B cell (primary cell): ENCODE measurements at regions not wholly inside any gene's neighbourhood (a gene's known extent, or its start where the extent isn't known, plus 50 kb on each side); places are given as distances from the start of the nearest gene placed in this dataset.

Experiments used
- ATAC-seq: fragments of 200-7000 bp; cut with Tn5 transposase; one replicate; pipeline ENCODE4 v1.10.0; 2021; ENCODE audit warnings: low read depth, mild to moderate bottlenecking, moderate number of reproducible peaks, moderate library complexity
- CTCF ChIA-PET: fragments of 350-600 bp; sonication (Branson Sonifier 250); formaldehyde crosslinking; loops from one replicate; lab custom pipeline; 2021; ENCODE audit warnings: antibody characterized with exemption, inconsistent platforms; lab: Charles Lee
- POLR2A ChIA-PET: fragments of 350-600 bp; sonication (Branson Sonifier 250); formaldehyde crosslinking; loops from one replicate; lab custom pipeline; 2021; ENCODE audit warnings: antibody characterized with exemption; lab: Charles Lee
- DNase-seq: peaks from one replicate; pipeline ENCODE4 v3.0.0; 2013
- H2AFZ ChIP-seq: 2 replicates; pipeline ENCODE4 v1.6.1; 2012; ENCODE audit warnings: mild to moderate bottlenecking, low read depth, low read length; ENCODE audit not compliant: insufficient read depth, poor library complexity, severe bottlenecking
- H3K27ac ChIP-seq, 2 donors: 1 replicate in 1 of 2; 2 replicates in 1 of 2; pipeline ENCODE4 v1.5.1; 2012 to 2013; ENCODE audit warnings: low read length in 2 of 2, mild to moderate bottlenecking in 2 of 2, moderate library complexity in 1 of 2
- H3K27me3 ChIP-seq, 4 experiments: fragments of 200-600 bp in 1 of 4; sonication (generic) in 1 of 4; replicated peaks in 1 of 4; 1 replicate in 2 of 4; 2 replicates in 2 of 4; pipeline versions ENCODE4 v1.6.1 to v1.7.0; 2013 to 2016; ENCODE audit warnings: low read length in 3 of 4, mild to moderate bottlenecking in 2 of 4, mixed read lengths in 1 of 4, moderate library complexity in 1 of 4; ENCODE audit not compliant: insufficient read depth in 4 of 4, control insufficient read depth in 3 of 4; ENCODE audit errors: control extremely low read depth in 1 of 4
- H3K36me3 ChIP-seq, 2 experiments: replicated peaks in 1 of 2; 1 replicate in 1 of 2; 2 replicates in 1 of 2; pipeline versions ENCODE4 v1.6.1 to v1.7.1; 2013; ENCODE audit warnings: low read length in 1 of 2; ENCODE audit not compliant: insufficient read depth in 2 of 2, control insufficient read depth in 1 of 2; ENCODE audit errors: control extremely low read depth in 1 of 2, extremely low read depth in 1 of 2
- H3K4me1 ChIP-seq, 2 donors: fragments of 200-600 bp in 1 of 2; sonication (generic) in 1 of 2; 1 replicate in 1 of 2; 2 replicates in 1 of 2; pipeline versions ENCODE4 v1.5.1 to v1.6.1; 2013 to 2017; ENCODE audit warnings: low read length in 2 of 2; ENCODE audit not compliant: control insufficient read depth in 2 of 2, insufficient read depth in 2 of 2
- H3K4me2 ChIP-seq: replicated peaks from 2 replicates; pipeline ENCODE3; 2012; ENCODE audit warnings: mild to moderate bottlenecking, low read depth, low read length; ENCODE audit not compliant: poor library complexity, severe bottlenecking
- H3K4me3 ChIP-seq, 5 experiments: fragments of 200-600 bp in 1 of 5; sonication (generic) in 1 of 5; 1 replicate in 3 of 5; 2 replicates in 2 of 5; pipeline versions ENCODE4 v1.5.1 to v1.7.0; 2011 to 2016; ENCODE audit warnings: low read length in 4 of 5, mild to moderate bottlenecking in 4 of 5, low read depth in 2 of 5, control low read depth in 1 of 5, moderate library complexity in 1 of 5; ENCODE audit not compliant: insufficient read depth in 1 of 5; ENCODE audit errors: control extremely low read depth in 1 of 5, extremely low read depth in 1 of 5
- H3K79me2 ChIP-seq: fragments of 200-600 bp; sonication (generic); one replicate; pipeline ENCODE4 v1.6.0; 2016; ENCODE audit warnings: low read length; ENCODE audit not compliant: control insufficient read depth, insufficient read depth
- H3K9ac ChIP-seq: fragments of 200-600 bp; sonication (generic); 2 replicates; pipeline ENCODE4 v1.6.1; 2017; ENCODE audit warnings: mild to moderate bottlenecking, low read length, moderate library complexity
- H3K9me3 ChIP-seq, 3 donors: one replicate each; pipeline versions ENCODE4 v1.6.1 to v1.7.1; 2013; ENCODE audit warnings: low read length in 2 of 3; ENCODE audit not compliant: control insufficient read depth in 2 of 3, insufficient read depth in 1 of 3; ENCODE audit errors: control extremely low read depth in 1 of 3
- H4K20me1 ChIP-seq: 2 replicates; pipeline ENCODE4 v1.6.0; 2012; ENCODE audit warnings: mild to moderate bottlenecking, low read length; ENCODE audit not compliant: insufficient read depth, control insufficient read depth, poor library complexity, severe bottlenecking
- H3K27ac Mint-ChIP-seq: one replicate; pipeline ENCODE4 v1.8.0; 2021; ENCODE audit warnings: mixed read lengths
- H3K27me3 Mint-ChIP-seq: one replicate; pipeline ENCODE4 v1.8.0; 2021; ENCODE audit warnings: mixed read lengths
- H3K4me1 Mint-ChIP-seq: one replicate; pipeline ENCODE4 v1.8.0; 2021; ENCODE audit warnings: mixed read lengths
- H3K4me3 Mint-ChIP-seq: one replicate; pipeline ENCODE4 v1.8.0; 2021; ENCODE audit warnings: mixed read lengths
- H3K9me3 Mint-ChIP-seq: one replicate; pipeline ENCODE4 v1.8.0; 2022; ENCODE audit warnings: mixed read lengths; ENCODE audit not compliant: insufficient read depth
- EZH2 ChIP-seq: IDR thresholded peaks from 2 replicates; pipeline ENCODE4 v1.6.1; 2012; ENCODE audit warnings: borderline replicate concordance, low read depth, mild to moderate bottlenecking, moderate library complexity, low read length; ENCODE audit not compliant: insufficient read depth, poor library complexity, severe bottlenecking
- WGBS: methylation state at CpG from one replicate; pipeline ENCODE4 v1.1.5; 2013; ENCODE audit warnings: missing lambda C conversion rate; ENCODE audit not compliant: insufficient coverage; 5-methylcytosine and 5-hydroxymethylcytosine counted together
- intact Hi-C: fragments of 100-400 bp; cut with micrococcal nuclease; formaldehyde crosslinking; loops from one replicate; pipeline ENCODE4 v1.10.0; 2022
- TF ChIP-seq, protein P1 (sequence below): fragments of 200-600 bp; IDR thresholded peaks from one replicate; pipeline ENCODE4 v1.8.0; 2022; ENCODE audit warnings: antibody characterized with exemption, mild to moderate bottlenecking

DNA sequence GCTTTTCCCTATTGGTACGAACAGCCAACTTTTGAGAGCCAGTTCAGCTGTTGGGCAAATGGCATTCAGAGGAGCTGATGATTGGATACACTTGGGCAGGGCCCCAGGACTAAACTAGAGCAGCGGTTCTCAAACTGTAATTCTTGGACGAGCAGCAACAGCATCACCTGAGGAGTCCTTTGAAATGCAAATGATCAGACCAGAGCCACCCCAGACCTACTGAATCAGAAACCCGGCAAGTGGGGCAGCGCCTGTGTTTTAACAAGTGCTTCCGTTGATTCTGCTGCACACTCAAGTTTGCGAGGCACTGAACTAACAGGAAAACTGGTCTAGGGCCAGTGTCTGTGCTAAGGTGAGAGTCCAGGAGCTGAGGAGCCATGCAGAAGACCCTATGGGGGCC lies 239.7 kb downstream of the UACA start:
- 97% methylated on average over 7 of the region's 7 CpGs for WGBS
- intact Hi-C loops: no loop called here
- H3K9me3 ChIP-seq: peaks cover 0 to 12% (median 6%) of the 10 kb centered on the region in 3 donors
- peaks cover 4% of the 10 kb centered on the region for H3K9me3 Mint-ChIP-seq
- no peak overlapping the region for H3K27ac ChIP-seq
- peaks cover 40% of the 10 kb centered on the region for H3K4me1 Mint-ChIP-seq
- no peak overlapping the region for H3K4me3 Mint-ChIP-seq
- POLR2A ChIA-PET: no interaction called here
- TF ChIP-seq, protein P1, sequence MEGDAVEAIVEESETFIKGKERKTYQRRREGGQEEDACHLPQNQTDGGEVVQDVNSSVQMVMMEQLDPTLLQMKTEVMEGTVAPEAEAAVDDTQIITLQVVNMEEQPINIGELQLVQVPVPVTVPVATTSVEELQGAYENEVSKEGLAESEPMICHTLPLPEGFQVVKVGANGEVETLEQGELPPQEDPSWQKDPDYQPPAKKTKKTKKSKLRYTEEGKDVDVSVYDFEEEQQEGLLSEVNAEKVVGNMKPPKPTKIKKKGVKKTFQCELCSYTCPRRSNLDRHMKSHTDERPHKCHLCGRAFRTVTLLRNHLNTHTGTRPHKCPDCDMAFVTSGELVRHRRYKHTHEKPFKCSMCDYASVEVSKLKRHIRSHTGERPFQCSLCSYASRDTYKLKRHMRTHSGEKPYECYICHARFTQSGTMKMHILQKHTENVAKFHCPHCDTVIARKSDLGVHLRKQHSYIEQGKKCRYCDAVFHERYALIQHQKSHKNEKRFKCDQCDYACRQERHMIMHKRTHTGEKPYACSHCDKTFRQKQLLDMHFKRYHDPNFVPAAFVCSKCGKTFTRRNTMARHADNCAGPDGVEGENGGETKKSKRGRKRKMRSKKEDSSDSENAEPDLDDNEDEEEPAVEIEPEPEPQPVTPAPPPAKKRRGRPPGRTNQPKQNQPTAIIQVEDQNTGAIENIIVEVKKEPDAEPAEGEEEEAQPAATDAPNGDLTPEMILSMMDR: no peak
- no peak for TF ChIP-seq EZH2
- H3K27me3 ChIP-seq: no peaks in the 10 kb centered on the region
- H3K4me1 ChIP-seq: peaks cover 29 to 38% of the 10 kb centered on the region in 2 donors
- no peaks in the 10 kb centered on the region for H3K79me2 ChIP-seq
- H2AFZ ChIP-seq: no peak overlapping the region
- no peak overlapping the region for H3K4me3 ChIP-seq
- no peaks in the 10 kb centered on the region for H3K36me3 ChIP-seq
- no peaks in the 10 kb centered on the region for H4K20me1 ChIP-seq
- CTCF ChIA-PET: interaction anchor here (1.2 to 1.4 kb wide), 3 partner anchors 11 to 35 kb away, joined by 4 read pairs; no protein-coding TSS in a partner anchor
- H3K4me2 ChIP-seq: no peak overlapping the region
- ATAC-seq (no peak), DNase-seq (no peak)
- no peak overlapping the region for H3K27ac Mint-ChIP-seq
- no peak overlapping the region for H3K9ac ChIP-seq
- peaks cover 1% of the 10 kb centered on the region for H3K27me3 Mint-ChIP-seq

DNA sequence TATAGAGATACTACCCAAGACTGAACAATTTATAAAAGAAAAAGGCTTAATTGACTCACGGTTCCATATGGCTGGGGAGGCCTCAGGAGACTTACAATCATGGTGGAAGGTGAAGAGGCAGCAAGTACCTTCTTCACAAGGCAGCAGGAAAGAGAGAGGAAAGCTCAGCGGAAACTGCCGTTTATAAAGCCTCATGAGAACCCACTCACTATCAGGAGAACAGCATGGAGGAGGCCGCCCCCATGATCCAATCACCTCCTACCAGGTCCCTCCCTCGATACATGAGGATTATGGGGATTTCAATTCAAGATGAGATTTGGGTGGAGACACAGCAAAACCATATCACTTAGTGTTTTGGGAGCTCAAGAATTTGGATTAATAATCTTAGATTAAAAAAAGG lies 240.2 kb downstream of the UACA start:
- H3K27me3 ChIP-seq: no peaks in the 10 kb centered on the region
- WGBS: no CpG with 5 or more reads among the region's 5 CpGs
- intact Hi-C loops: no loop called here
- H3K9ac ChIP-seq: no peak overlapping the region
- H3K4me3 ChIP-seq: no peak overlapping the region
- no peak overlapping the region for H3K4me3 Mint-ChIP-seq
- CTCF ChIA-PET: interaction anchor here (1.2 to 1.4 kb wide), 3 partner anchors 11 to 35 kb away, joined by 4 read pairs; no protein-coding TSS in a partner anchor
- no peak overlapping the region for H3K4me2 ChIP-seq
- H3K27ac Mint-ChIP-seq: no peak overlapping the region
- H2AFZ ChIP-seq: no peak overlapping the region
- H3K27me3 Mint-ChIP-seq: peaks cover 5% of the 10 kb centered on the region
- H3K36me3 ChIP-seq: no peaks in the 10 kb centered on the region
- ATAC-seq (no peak), DNase-seq (no peak)
- peaks cover 2% of the 10 kb centered on the region for H3K9me3 Mint-ChIP-seq
- POLR2A ChIA-PET: no interaction called here
- H3K4me1 ChIP-seq: peaks cover 25 to 33% of the 10 kb centered on the region in 2 donors
- H3K79me2 ChIP-seq: no peaks in the 10 kb centered on the region
- H3K4me1 Mint-ChIP-seq: peaks cover 36% of the 10 kb centered on the region
- H3K9me3 ChIP-seq: peaks cover 0 to 10% (median 6%) of the 10 kb centered on the region in 3 donors
- no peak overlapping the region for H3K27ac ChIP-seq
- TF ChIP-seq, protein P1: no peak
- no peak for TF ChIP-seq EZH2
- no peaks in the 10 kb centered on the region for H4K20me1 ChIP-seq
